ENCODE measurements at regions not wholly inside any gene's neighbourhood (a gene's known extent, or its start where the extent isn't known, plus 50 kb on each side); places are given as distances from the start of the nearest gene placed in this dataset.

DNA sequence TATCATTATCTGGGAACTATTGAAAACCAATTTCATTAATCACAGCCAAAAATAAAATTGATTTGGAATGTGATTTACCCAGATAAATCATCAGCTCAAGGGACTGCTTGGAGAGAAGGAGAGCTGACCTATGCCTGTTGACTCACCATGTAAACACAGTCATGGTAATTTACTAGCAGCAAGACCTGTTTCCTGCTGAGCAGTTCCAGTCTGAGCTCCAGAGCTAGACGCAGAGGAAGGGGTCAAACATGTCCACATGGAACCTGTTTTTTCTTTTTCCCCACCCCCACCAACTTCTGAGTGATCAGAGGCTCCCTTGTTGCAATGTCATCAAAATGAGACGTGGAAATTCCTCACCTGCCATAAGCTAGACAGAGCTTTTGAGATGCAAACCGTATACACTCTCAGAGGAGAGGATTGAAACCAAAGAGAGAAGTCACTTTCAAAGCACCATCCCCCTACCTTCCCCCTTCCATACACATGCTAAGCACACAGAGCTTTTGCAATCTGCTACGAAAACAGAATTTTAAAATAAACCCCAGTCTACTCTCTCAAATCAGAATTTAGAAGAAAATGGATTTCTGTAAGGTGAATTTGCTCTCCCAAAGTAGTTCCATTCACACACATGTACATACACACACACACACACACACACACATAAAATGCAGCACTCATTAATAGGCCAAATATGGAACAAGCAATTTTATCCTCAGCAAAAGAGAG is 55.9 kb upstream of the PTGFRN start:
- H3K4me1 Mint-ChIP-seq (ENCODE audit: low read depth, unreplicated experiment), result peaks cover 59% of the 10 kb centered on the region
- peaks cover 12% of the 10 kb centered on the region for H3K9me3 Mint-ChIP-seq (ENCODE audit: unreplicated experiment)
- DNase-seq, result no peak
- peaks cover 4% of the 10 kb centered on the region for H3K27me3 Mint-ChIP-seq (ENCODE audit: unreplicated experiment)
- TF ChIP-seq, protein P1, sequence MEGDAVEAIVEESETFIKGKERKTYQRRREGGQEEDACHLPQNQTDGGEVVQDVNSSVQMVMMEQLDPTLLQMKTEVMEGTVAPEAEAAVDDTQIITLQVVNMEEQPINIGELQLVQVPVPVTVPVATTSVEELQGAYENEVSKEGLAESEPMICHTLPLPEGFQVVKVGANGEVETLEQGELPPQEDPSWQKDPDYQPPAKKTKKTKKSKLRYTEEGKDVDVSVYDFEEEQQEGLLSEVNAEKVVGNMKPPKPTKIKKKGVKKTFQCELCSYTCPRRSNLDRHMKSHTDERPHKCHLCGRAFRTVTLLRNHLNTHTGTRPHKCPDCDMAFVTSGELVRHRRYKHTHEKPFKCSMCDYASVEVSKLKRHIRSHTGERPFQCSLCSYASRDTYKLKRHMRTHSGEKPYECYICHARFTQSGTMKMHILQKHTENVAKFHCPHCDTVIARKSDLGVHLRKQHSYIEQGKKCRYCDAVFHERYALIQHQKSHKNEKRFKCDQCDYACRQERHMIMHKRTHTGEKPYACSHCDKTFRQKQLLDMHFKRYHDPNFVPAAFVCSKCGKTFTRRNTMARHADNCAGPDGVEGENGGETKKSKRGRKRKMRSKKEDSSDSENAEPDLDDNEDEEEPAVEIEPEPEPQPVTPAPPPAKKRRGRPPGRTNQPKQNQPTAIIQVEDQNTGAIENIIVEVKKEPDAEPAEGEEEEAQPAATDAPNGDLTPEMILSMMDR (IDR thresholded peaks at IDR 0.05; ENCODE audit: partially characterized antibody, unreplicated experiment), result no peak
- no peaks in the 10 kb centered on the region for H3K36me3 Mint-ChIP-seq (ENCODE audit: unreplicated experiment)
- peak overlapping the region; percentile 94 for H3K27ac Mint-ChIP-seq (ENCODE audit: unreplicated experiment)
- H3K4me3 Mint-ChIP-seq (ENCODE audit: unreplicated experiment), result peak overlapping the region; percentile 63

GRCh38 chr1:116854403-116854690 is 55.4 kb upstream of the PTGFRN start:
- Mint-ChIP-seq H3K27me3 (ENCODE audit: unreplicated experiment) (peaks cover 1% of the 10 kb centered on the region), H3K9me3 (ENCODE audit: unreplicated experiment) (peaks cover 7% of the 10 kb centered on the region), H3K27ac (ENCODE audit: unreplicated experiment) (peak overlapping the region; percentile 94), H3K4me1 (ENCODE audit: low read depth, unreplicated experiment) (peaks cover 54% of the 10 kb centered on the region), H3K36me3 (ENCODE audit: unreplicated experiment) (no peaks in the 10 kb centered on the region), H3K4me3 (ENCODE audit: unreplicated experiment) (peak overlapping the region; percentile 63)
- TF ChIP-seq, protein P1 (IDR thresholded peaks at IDR 0.05; ENCODE audit: partially characterized antibody, unreplicated experiment), result no peak
- no peak for DNase-seq

- H3K9me3 Mint-ChIP-seq (ENCODE audit: unreplicated experiment), result peaks cover 7% of the 10 kb centered on the region
- peaks cover 54% of the 10 kb centered on the region for H3K4me1 Mint-ChIP-seq (ENCODE audit: low read depth, unreplicated experiment)
- peak overlapping the region; percentile 61 for H3K4me3 Mint-ChIP-seq (ENCODE audit: unreplicated experiment)
- TF ChIP-seq, protein P1 (IDR thresholded peaks at IDR 0.05; ENCODE audit: partially characterized antibody, unreplicated experiment), result no peak
- H3K27me3 Mint-ChIP-seq (ENCODE audit: unreplicated experiment), result peaks cover 1% of the 10 kb centered on the region
- peak overlapping the region; percentile 94 for H3K27ac Mint-ChIP-seq (ENCODE audit: unreplicated experiment)
- no peaks in the 10 kb centered on the region for H3K36me3 Mint-ChIP-seq (ENCODE audit: unreplicated experiment)
- DNase-seq, result no peak
These were observed 55.0 kb upstream of the PTGFRN start for GRCh38 chr1:116854716-116855115.

DNA sequence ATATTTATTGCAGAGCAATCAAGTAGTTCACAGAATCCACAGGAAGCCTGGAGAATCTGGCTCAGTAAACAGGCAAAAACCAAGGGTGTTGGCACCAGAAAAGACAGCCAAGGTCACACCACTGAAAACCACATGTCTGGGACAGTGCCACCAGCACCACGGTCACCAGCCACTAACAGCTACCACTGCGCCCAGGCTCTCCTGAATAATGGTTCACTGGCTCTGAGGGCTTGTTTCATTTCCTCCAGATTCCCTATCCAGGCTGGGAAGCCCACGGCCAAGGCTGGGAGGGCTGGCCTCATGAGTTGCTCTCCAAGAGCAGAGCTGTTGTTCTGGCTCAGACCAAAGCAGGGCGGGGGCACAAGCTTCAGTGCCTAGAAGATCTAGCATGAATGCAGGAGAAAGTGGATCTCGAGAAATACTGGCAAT is 54.5 kb upstream of the PTGFRN start:
- Mint-ChIP-seq H3K4me1 (ENCODE audit: low read depth, unreplicated experiment) (peaks cover 52% of the 10 kb centered on the region), H3K4me3 (ENCODE audit: unreplicated experiment) (peak overlapping the region; percentile 61), H3K9me3 (ENCODE audit: unreplicated experiment) (peaks cover 7% of the 10 kb centered on the region), H3K27ac (ENCODE audit: unreplicated experiment) (peak overlapping the region; percentile 94), H3K36me3 (ENCODE audit: unreplicated experiment) (no peaks in the 10 kb centered on the region), H3K27me3 (ENCODE audit: unreplicated experiment) (peaks cover 1% of the 10 kb centered on the region)
- DNase-seq, result peak; percentile 37
- TF ChIP-seq, protein P1 (IDR thresholded peaks at IDR 0.05; ENCODE audit: partially characterized antibody, unreplicated experiment), result no peak

DNA sequence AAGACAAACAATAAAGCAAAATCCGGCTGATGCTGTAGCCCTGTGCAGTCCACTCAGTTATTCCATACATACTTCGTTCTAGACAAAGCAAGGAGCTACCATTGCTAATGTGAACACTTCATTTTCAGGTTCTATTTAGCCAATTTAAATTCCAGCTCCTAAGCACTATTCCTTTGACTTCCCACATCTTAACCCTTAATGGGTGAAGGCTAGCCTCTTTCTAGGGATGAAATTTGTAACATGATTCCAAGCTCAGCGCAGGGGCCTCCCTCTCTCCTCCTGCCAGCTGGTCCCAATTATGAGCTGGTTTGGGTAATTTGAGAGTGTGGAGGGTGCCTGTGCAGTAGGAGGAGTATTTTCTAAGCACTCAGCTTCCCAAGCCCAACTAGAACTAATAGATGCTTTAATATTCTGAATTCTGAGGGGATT is 53.9 kb upstream of the PTGFRN start:
- no peaks in the 10 kb centered on the region for H3K36me3 Mint-ChIP-seq (ENCODE audit: unreplicated experiment)
- H3K4me3 Mint-ChIP-seq (ENCODE audit: unreplicated experiment), result peak overlapping the region; percentile 61
- H3K27ac Mint-ChIP-seq (ENCODE audit: unreplicated experiment), result peak overlapping the region; percentile 94
- H3K4me1 Mint-ChIP-seq (ENCODE audit: low read depth, unreplicated experiment), result peaks cover 52% of the 10 kb centered on the region
- DNase-seq, result peak; percentile 38
- TF ChIP-seq, protein P1 (IDR thresholded peaks at IDR 0.05; ENCODE audit: partially characterized antibody, unreplicated experiment), result no peak
- peaks cover 5% of the 10 kb centered on the region for H3K9me3 Mint-ChIP-seq (ENCODE audit: unreplicated experiment)
- H3K27me3 Mint-ChIP-seq (ENCODE audit: unreplicated experiment), result peaks cover 1% of the 10 kb centered on the region

Measured in glutamatergic neuron (in vitro differentiated cells).